HCT116 (cell line): ENCODE measurements at regions not wholly inside any gene's neighbourhood (a gene's known extent, or its start where the extent isn't known, plus 50 kb on each side); places are given as distances from the start of the nearest gene placed in this dataset.

Experiments
- ATAC-seq: fragments of 200-7000 bp; cut with Tn5 transposase; 2 replicates; pipeline ENCODE4 v1.9.1; 2020; ENCODE audit warnings: mild to moderate bottlenecking, moderate library complexity
- BruUV-seq: library from RNA; stranded (reverse); fragments of 400-500 nt; replicated peaks from 2 replicates; lab custom pipeline; 2021; lab: Mats Ljungman, UMichigan
- CTCF ChIA-PET: fragments of 300-600 bp; sonication (Branson Sonifier 250); formaldehyde crosslinking; loops from one replicate; lab custom pipeline; 2021; ENCODE audit warnings: antibody characterized with exemption; lab: Charles Lee
- POLR2A ChIA-PET: fragments of 300-600, 350-600 bp; sonication (Branson Sonifier 250); formaldehyde crosslinking; loops from one replicate; lab custom pipeline; 2021; ENCODE audit warnings: antibody characterized with exemption; lab: Charles Lee
- RAD21 ChIA-PET, 2 experiments: fragments of 300-600 bp; sonication (Branson Sonifier 250); formaldehyde crosslinking; loops; one replicate each; lab custom pipeline; 2023; ENCODE audit warnings: low total read pairs in 2 of 2; ENCODE audit not compliant: uncharacterized antibody in 2 of 2, unreplicated experiment in 2 of 2, low non-redundant PET in 1 of 2; lab: Charles Lee
- DNase-seq: peaks from one replicate; pipeline ENCODE4 v3.0.0-alpha.2; 2010; ENCODE audit warnings: low read depth, low spot score
- H2AFZ ChIP-seq: fragments of 200-600 bp; shearing (Covaris generic), sonication (generic); 2 replicates; pipeline ENCODE4 v1.6.1; 2017; ENCODE audit warnings: low read depth, mixed run types, mixed read lengths, antibody characterized with exemption, low read length; ENCODE audit not compliant: poor library complexity, severe bottlenecking
- H3K27ac ChIP-seq: 2 replicates; pipeline ENCODE4 v1.5.1; 2012; ENCODE audit warnings: low read depth, low read length
- H3K27me3 ChIP-seq: fragments of 200-600 bp; sonication (generic); 2 replicates; pipeline ENCODE4 v1.6.1; 2016; ENCODE audit warnings: mixed run types, low read length, mixed read lengths; ENCODE audit not compliant: insufficient read depth
- H3K36me3 ChIP-seq, 2 experiments: fragments of 200-500 bp in 1 of 2; fragments of 200-600 bp in 1 of 2; sonication (Bioruptor generic) in 1 of 2; sonication (generic) in 1 of 2; 2 replicates each; pipeline versions ENCODE4 v1.5.1 to v1.6.1; 2014 to 2016; ENCODE audit warnings: low read length in 2 of 2, inconsistent platforms in 1 of 2, mixed read lengths in 1 of 2, mixed run types in 1 of 2; ENCODE audit not compliant: insufficient read depth in 2 of 2, control insufficient read depth in 1 of 2
- H3K4me1 ChIP-seq, 2 experiments: fragments of 200-600 bp in 1 of 2; sonication (generic) in 1 of 2; 2 replicates each; pipeline versions ENCODE4 v1.5.1 to v1.6.1; 2012 to 2017; ENCODE audit warnings: low read length in 2 of 2, inconsistent platforms in 1 of 2, mild to moderate bottlenecking in 1 of 2, mixed read lengths in 1 of 2, mixed run types in 1 of 2, moderate library complexity in 1 of 2; ENCODE audit not compliant: insufficient read depth in 2 of 2, control insufficient read depth in 1 of 2
- H3K4me2 ChIP-seq: fragments of 200-600 bp; sonication (generic); 2 replicates; pipeline ENCODE4 v1.6.1; 2017; ENCODE audit warnings: mixed run types, low read length, mixed read lengths
- H3K4me3 ChIP-seq, 2 experiments: fragments of 200-600 bp in 1 of 2; sonication (generic) in 1 of 2; replicated peaks in 1 of 2; 2 replicates each; pipeline ENCODE4 v1.5.1; 2011 to 2016; ENCODE audit warnings: low read length in 2 of 2, control low read depth in 1 of 2, low read depth in 1 of 2, mild to moderate bottlenecking in 1 of 2, mixed read lengths in 1 of 2, mixed run types in 1 of 2
- H3K79me2 ChIP-seq: fragments of 200-600 bp; sonication (generic); 2 replicates; pipeline ENCODE4 v1.6.1; 2017; ENCODE audit warnings: mild to moderate bottlenecking, mixed run types, low read length, moderate library complexity, mixed read lengths; ENCODE audit not compliant: insufficient read depth
- H3K9ac ChIP-seq: fragments of 200-600 bp; sonication (generic); 2 replicates; pipeline ENCODE4 v1.6.1; 2016; ENCODE audit warnings: low read length, mixed read lengths
- H3K9me2 ChIP-seq: fragments of 200-600 bp; sonication (generic), shearing (Covaris generic); 2 replicates; pipeline ENCODE4 v1.6.1; 2017; ENCODE audit warnings: mixed run types, mild to moderate bottlenecking, moderate library complexity; ENCODE audit not compliant: insufficient read depth
- H3K9me3 ChIP-seq, 2 experiments: fragments of 200-500 bp in 1 of 2; fragments of 200-600 bp in 1 of 2; sonication (Bioruptor generic) in 1 of 2; sonication (generic) in 1 of 2; 2 replicates each; pipeline ENCODE4 v1.6.1; 2014 to 2017; ENCODE audit warnings: low read length in 2 of 2, mixed read lengths in 2 of 2, inconsistent platforms in 1 of 2, low read depth in 1 of 2, mild to moderate bottlenecking in 1 of 2, mixed run types in 1 of 2, moderate library complexity in 1 of 2; ENCODE audit not compliant: control insufficient read depth in 1 of 2, insufficient read depth in 1 of 2
- H4K20me1 ChIP-seq: fragments of 200-600 bp; sonication (generic), shearing (Covaris generic); 2 replicates; pipeline ENCODE4 v1.6.1; 2017; ENCODE audit warnings: mixed run types, mild to moderate bottlenecking, moderate library complexity; ENCODE audit not compliant: insufficient read depth
- CBX3 ChIP-seq: IDR thresholded peaks from 2 replicates; pipeline ENCODE4 v1.6.1; 2012; ENCODE audit warnings: low read depth
- CEBPB ChIP-seq: IDR thresholded peaks from 2 replicates; pipeline ENCODE4 v1.6.1; 2012; ENCODE audit warnings: low read depth
- ELF1 ChIP-seq: IDR thresholded peaks from 2 replicates; pipeline ENCODE4 v1.6.1; 2012; ENCODE audit warnings: low read depth, borderline replicate concordance
- EZH2 ChIP-seq: fragments of 200-600 bp; sonication (generic); IDR thresholded peaks from 2 replicates; pipeline ENCODE4 v1.6.1; 2017; ENCODE audit warnings: antibody characterized with exemption, mixed run types
- EZH2phosphoT487 ChIP-seq: fragments of 200-600 bp; IDR thresholded peaks from 2 replicates; pipeline ENCODE4 v1.6.1; 2018; ENCODE audit warnings: antibody characterized with exemption, borderline replicate concordance
- FOSL1 ChIP-seq: IDR thresholded peaks from 2 replicates; pipeline ENCODE4 v1.6.1; 2012; ENCODE audit warnings: low read depth
- JUND ChIP-seq: IDR thresholded peaks from 2 replicates; pipeline ENCODE4 v1.6.1; 2012
- SIN3A ChIP-seq: IDR thresholded peaks from 2 replicates; pipeline ENCODE4 v1.6.1; 2012; ENCODE audit warnings: low read depth
- SP1 ChIP-seq: IDR thresholded peaks from 2 replicates; pipeline ENCODE4 v1.6.1; 2012; ENCODE audit warnings: low read depth
- SRF ChIP-seq: IDR thresholded peaks from 2 replicates; pipeline ENCODE4 v1.6.1; 2012; ENCODE audit warnings: low read depth
- TCF7L2 ChIP-seq: IDR thresholded peaks from 2 replicates; pipeline ENCODE4 v1.7.0; 2011; ENCODE audit warnings: borderline replicate concordance, inconsistent platforms; ENCODE audit not compliant: insufficient read depth, insufficient read length; ENCODE audit errors: extremely low read depth
- YY1 ChIP-seq: IDR thresholded peaks from 2 replicates; pipeline ENCODE4 v1.6.1; 2011; ENCODE audit warnings: low read length, low read depth, moderate library complexity, mild to moderate bottlenecking; ENCODE audit not compliant: insufficient replicate concordance; ENCODE audit errors: extremely low read depth
- ZFX ChIP-seq: fragments of 450-650 bp; IDR thresholded peaks from 2 replicates; pipeline ENCODE4 v1.6.1; 2017
- ZNF274 ChIP-seq: fragments of 200-500 bp; sonication (Bioruptor generic); IDR thresholded peaks from 2 replicates; pipeline ENCODE4 v1.6.1; 2014; ENCODE audit warnings: mild to moderate bottlenecking, low read depth, low read length, inconsistent platforms
- intact Hi-C: fragments of 100-400 bp; cut with micrococcal nuclease; formaldehyde crosslinking; loops from 2 replicates; pipeline ENCODE4 v1.10.0; 2022
- TF ChIP-seq, protein P1 (sequence below), 3 experiments: fragments of 200-600 bp in 1 of 3; sonication (generic) in 1 of 3; IDR thresholded peaks in 2 of 3; conservative IDR thresholded peaks in 1 of 3; 2 replicates each; pipeline ENCODE4 v1.5.1; 2012 to 2017; ENCODE audit warnings: low read depth in 2 of 3, low read length in 2 of 3, antibody characterized with exemption in 1 of 3, borderline replicate concordance in 1 of 3, control low read depth in 1 of 3, mild to moderate bottlenecking in 1 of 3, mixed read lengths in 1 of 3, mixed run types in 1 of 3, moderate library complexity in 1 of 3; ENCODE audit not compliant: insufficient read depth in 1 of 3
- TF ChIP-seq, protein P2 (sequence below): IDR thresholded peaks from 2 replicates; pipeline ENCODE4 v1.6.1; 2012
- TF ChIP-seq, protein P3 (sequence below): IDR thresholded peaks from 2 replicates; pipeline ENCODE4 v1.6.1; 2012
- TF ChIP-seq, protein P4 (sequence below): IDR thresholded peaks from 2 replicates; pipeline ENCODE4 v1.6.1; 2011; ENCODE audit warnings: mild to moderate bottlenecking, low read length, moderate library complexity; ENCODE audit not compliant: insufficient replicate concordance; ENCODE audit errors: extremely low read depth

DNA sequence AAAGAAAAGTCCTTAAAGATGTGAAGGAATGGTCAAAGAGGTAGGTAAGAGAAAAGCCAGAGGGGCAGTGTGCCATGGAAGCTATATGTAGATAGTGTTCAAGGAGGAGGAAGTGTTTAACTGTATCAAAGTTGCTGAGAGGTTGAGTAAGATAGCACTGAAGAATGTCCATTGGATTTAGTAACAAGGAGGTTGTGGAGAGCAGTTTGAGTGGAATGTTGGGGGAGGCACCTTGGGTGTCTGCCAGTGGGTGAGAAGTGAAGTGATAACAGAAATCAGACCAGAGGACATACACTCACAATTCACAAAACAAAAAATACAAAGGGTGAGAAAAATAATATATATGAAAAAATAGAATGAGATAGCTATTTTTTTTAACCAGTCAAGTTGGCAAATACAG lies 121.3 kb upstream of the AMOT start:
- ChIA-PET POLR2A (no interaction called here), CTCF (no interaction called here), RAD21 (no interaction called here)
- H3K4me2 ChIP-seq = no peak overlapping the region
- no peaks in the 10 kb centered on the region for H3K36me3 ChIP-seq
- no peak overlapping the region for H3K27ac ChIP-seq
- no peaks in the 10 kb centered on the region for H3K9me3 ChIP-seq
- H3K27me3 ChIP-seq = no peaks in the 10 kb centered on the region
- no peaks in the 10 kb centered on the region for H4K20me1 ChIP-seq
- intact Hi-C loops = no loop called here
- no peak for TF ChIP-seq JUND
- TF ChIP-seq, protein P1, sequence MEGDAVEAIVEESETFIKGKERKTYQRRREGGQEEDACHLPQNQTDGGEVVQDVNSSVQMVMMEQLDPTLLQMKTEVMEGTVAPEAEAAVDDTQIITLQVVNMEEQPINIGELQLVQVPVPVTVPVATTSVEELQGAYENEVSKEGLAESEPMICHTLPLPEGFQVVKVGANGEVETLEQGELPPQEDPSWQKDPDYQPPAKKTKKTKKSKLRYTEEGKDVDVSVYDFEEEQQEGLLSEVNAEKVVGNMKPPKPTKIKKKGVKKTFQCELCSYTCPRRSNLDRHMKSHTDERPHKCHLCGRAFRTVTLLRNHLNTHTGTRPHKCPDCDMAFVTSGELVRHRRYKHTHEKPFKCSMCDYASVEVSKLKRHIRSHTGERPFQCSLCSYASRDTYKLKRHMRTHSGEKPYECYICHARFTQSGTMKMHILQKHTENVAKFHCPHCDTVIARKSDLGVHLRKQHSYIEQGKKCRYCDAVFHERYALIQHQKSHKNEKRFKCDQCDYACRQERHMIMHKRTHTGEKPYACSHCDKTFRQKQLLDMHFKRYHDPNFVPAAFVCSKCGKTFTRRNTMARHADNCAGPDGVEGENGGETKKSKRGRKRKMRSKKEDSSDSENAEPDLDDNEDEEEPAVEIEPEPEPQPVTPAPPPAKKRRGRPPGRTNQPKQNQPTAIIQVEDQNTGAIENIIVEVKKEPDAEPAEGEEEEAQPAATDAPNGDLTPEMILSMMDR (IDR thresholded peaks at IDR 0.05 in 2 of 3, conservative IDR thresholded peaks at IDR 0.05 in 1 of 3; ENCODE audit: borderline replicate concordance in 1 of 3, insufficient read depth in 1 of 3, low read depth in 2 of 3, low read length in 2 of 3) = no peak
- TF ChIP-seq ZNF274 = no peak
- no peak for TF ChIP-seq ZFX
- TF ChIP-seq, protein P2, sequence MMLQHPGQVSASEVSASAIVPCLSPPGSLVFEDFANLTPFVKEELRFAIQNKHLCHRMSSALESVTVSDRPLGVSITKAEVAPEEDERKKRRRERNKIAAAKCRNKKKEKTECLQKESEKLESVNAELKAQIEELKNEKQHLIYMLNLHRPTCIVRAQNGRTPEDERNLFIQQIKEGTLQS = no peak
- TF ChIP-seq, protein P3, sequence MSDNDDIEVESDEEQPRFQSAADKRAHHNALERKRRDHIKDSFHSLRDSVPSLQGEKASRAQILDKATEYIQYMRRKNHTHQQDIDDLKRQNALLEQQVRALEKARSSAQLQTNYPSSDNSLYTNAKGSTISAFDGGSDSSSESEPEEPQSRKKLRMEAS = no peak
- no peak for TF ChIP-seq SIN3A
- TF ChIP-seq SRF = no peak
- no peak for TF ChIP-seq EZH2phosphoT487
- no peak for TF ChIP-seq CEBPB
- TF ChIP-seq ELF1 = no peak
- TF ChIP-seq TCF7L2 = no peak
- TF ChIP-seq, protein P4, sequence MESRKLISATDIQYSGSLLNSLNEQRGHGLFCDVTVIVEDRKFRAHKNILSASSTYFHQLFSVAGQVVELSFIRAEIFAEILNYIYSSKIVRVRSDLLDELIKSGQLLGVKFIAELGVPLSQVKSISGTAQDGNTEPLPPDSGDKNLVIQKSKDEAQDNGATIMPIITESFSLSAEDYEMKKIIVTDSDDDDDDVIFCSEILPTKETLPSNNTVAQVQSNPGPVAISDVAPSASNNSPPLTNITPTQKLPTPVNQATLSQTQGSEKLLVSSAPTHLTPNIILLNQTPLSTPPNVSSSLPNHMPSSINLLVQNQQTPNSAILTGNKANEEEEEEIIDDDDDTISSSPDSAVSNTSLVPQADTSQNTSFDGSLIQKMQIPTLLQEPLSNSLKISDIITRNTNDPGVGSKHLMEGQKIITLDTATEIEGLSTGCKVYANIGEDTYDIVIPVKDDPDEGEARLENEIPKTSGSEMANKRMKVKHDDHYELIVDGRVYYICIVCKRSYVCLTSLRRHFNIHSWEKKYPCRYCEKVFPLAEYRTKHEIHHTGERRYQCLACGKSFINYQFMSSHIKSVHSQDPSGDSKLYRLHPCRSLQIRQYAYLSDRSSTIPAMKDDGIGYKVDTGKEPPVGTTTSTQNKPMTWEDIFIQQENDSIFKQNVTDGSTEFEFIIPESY = no peak
- no peak for TF ChIP-seq EZH2
- TF ChIP-seq SP1 = no peak
- TF ChIP-seq FOSL1 = no peak
- TF ChIP-seq YY1 = no peak
- TF ChIP-seq CBX3 = no peak
- ATAC-seq (no peak), DNase-seq (no peak)
- H3K9ac ChIP-seq = no peak overlapping the region
- no peaks in the 10 kb centered on the region for H3K9me2 ChIP-seq
- H2AFZ ChIP-seq = no peak overlapping the region
- no TSS peak for BruUV-seq
- no peaks in the 10 kb centered on the region for H3K4me1 ChIP-seq
- H3K79me2 ChIP-seq = no peaks in the 10 kb centered on the region
- H3K4me3 ChIP-seq = no peak overlapping the region
